ENCODE measurements at regions not wholly inside any gene's neighbourhood (a gene's known extent, or its start where the extent isn't known, plus 50 kb on each side); places are given as distances from the start of the nearest gene placed in this dataset.

- no peak overlapping the region for H3K27ac Mint-ChIP-seq (ENCODE audit: unreplicated experiment)
- no peaks in the 10 kb centered on the region for H3K36me3 Mint-ChIP-seq (ENCODE audit: low read depth, unreplicated experiment)
- H3K27me3 Mint-ChIP-seq (ENCODE audit: unreplicated experiment) = peaks cover under 1% of the 10 kb centered on the region
- H3K4me3 Mint-ChIP-seq (ENCODE audit: unreplicated experiment) = no peak overlapping the region
- DNase-seq (ENCODE audit: low spot score) = no peak
- no peaks in the 10 kb centered on the region for H3K4me1 Mint-ChIP-seq (ENCODE audit: unreplicated experiment)
- no peak for TF ChIP-seq CTCF (IDR thresholded peaks at IDR 0.05; ENCODE audit: unreplicated experiment)
- no peaks in the 10 kb centered on the region for H3K9me3 Mint-ChIP-seq (ENCODE audit: unreplicated experiment)
These were observed 354.0 kb downstream of the CCDC85A start for GRCh38 chr2:56537756-56538155.

GRCh38 chr2:56539618-56540017 is 355.8 kb downstream of the CCDC85A start:
- H3K4me3 Mint-ChIP-seq (ENCODE audit: unreplicated experiment) = no peak overlapping the region
- H3K27ac Mint-ChIP-seq (ENCODE audit: unreplicated experiment) = no peak overlapping the region
- H3K9me3 Mint-ChIP-seq (ENCODE audit: unreplicated experiment) = no peaks in the 10 kb centered on the region
- no peaks in the 10 kb centered on the region for H3K27me3 Mint-ChIP-seq (ENCODE audit: unreplicated experiment)
- no peak for DNase-seq (ENCODE audit: low spot score)
- TF ChIP-seq CTCF (IDR thresholded peaks at IDR 0.05; ENCODE audit: unreplicated experiment) = no peak
- H3K4me1 Mint-ChIP-seq (ENCODE audit: unreplicated experiment) = no peaks in the 10 kb centered on the region
- no peaks in the 10 kb centered on the region for H3K36me3 Mint-ChIP-seq (ENCODE audit: low read depth, unreplicated experiment)

- Mint-ChIP-seq H3K4me1 (ENCODE audit: unreplicated experiment) (no peaks in the 10 kb centered on the region), H3K9me3 (ENCODE audit: unreplicated experiment) (no peaks in the 10 kb centered on the region), H3K36me3 (ENCODE audit: low read depth, unreplicated experiment) (no peaks in the 10 kb centered on the region), H3K4me3 (ENCODE audit: unreplicated experiment) (no peak overlapping the region), H3K27me3 (ENCODE audit: unreplicated experiment) (no peaks in the 10 kb centered on the region), H3K27ac (ENCODE audit: unreplicated experiment) (no peak overlapping the region)
- TF ChIP-seq CTCF (IDR thresholded peaks at IDR 0.05; ENCODE audit: unreplicated experiment) = no peak
- no peak for DNase-seq (ENCODE audit: low spot score)
These were observed 356.7 kb downstream of the CCDC85A start for GRCh38 chr2:56540467-56540866.

- H3K27ac Mint-ChIP-seq (ENCODE audit: unreplicated experiment) = no peak overlapping the region
- no peak overlapping the region for H3K4me3 Mint-ChIP-seq (ENCODE audit: unreplicated experiment)
- H3K9me3 Mint-ChIP-seq (ENCODE audit: unreplicated experiment) = no peaks in the 10 kb centered on the region
- no peaks in the 10 kb centered on the region for H3K4me1 Mint-ChIP-seq (ENCODE audit: unreplicated experiment)
- no peak for DNase-seq (ENCODE audit: low spot score)
- no peaks in the 10 kb centered on the region for H3K27me3 Mint-ChIP-seq (ENCODE audit: unreplicated experiment)
- TF ChIP-seq CTCF (IDR thresholded peaks at IDR 0.05; ENCODE audit: unreplicated experiment) = no peak
- H3K36me3 Mint-ChIP-seq (ENCODE audit: low read depth, unreplicated experiment) = no peaks in the 10 kb centered on the region
These were observed 357.1 kb downstream of the CCDC85A start for GRCh38 chr2:56540916-56541315.

- no peak overlapping the region for H3K4me3 Mint-ChIP-seq (ENCODE audit: unreplicated experiment)
- no peaks in the 10 kb centered on the region for H3K27me3 Mint-ChIP-seq (ENCODE audit: unreplicated experiment)
- TF ChIP-seq CTCF (IDR thresholded peaks at IDR 0.05; ENCODE audit: unreplicated experiment) = no peak
- H3K9me3 Mint-ChIP-seq (ENCODE audit: unreplicated experiment) = no peaks in the 10 kb centered on the region
- H3K4me1 Mint-ChIP-seq (ENCODE audit: unreplicated experiment) = no peaks in the 10 kb centered on the region
- no peak overlapping the region for H3K27ac Mint-ChIP-seq (ENCODE audit: unreplicated experiment)
- no peak for DNase-seq (ENCODE audit: low spot score)
- no peaks in the 10 kb centered on the region for H3K36me3 Mint-ChIP-seq (ENCODE audit: low read depth, unreplicated experiment)
These were observed 358.4 kb downstream of the CCDC85A start for GRCh38 chr2:56542213-56542612.
